MM.1S (cell line): ENCODE measurements at regions not wholly inside any gene's neighbourhood (a gene's known extent, or its start where the extent isn't known, plus 50 kb on each side); places are given as distances from the start of the nearest gene placed in this dataset.

Experiments used
- DNase-seq: peaks from one replicate; pipeline ENCODE4 v3.0.0-alpha.2; 2015
- H2AFZ ChIP-seq: fragments of 300-600 bp; sonication (generic); 2 replicates; pipeline ENCODE4 v1.6.0; 2016; ENCODE audit warnings: antibody characterized with exemption, low read length
- H3F3A ChIP-seq: fragments of 300-600 bp; sonication (generic); 2 replicates; pipeline ENCODE4 v1.6.1; 2016; ENCODE audit warnings: mild to moderate bottlenecking, antibody characterized with exemption, low read length, moderate library complexity, mixed read lengths; ENCODE audit not compliant: insufficient read depth
- H3K27ac ChIP-seq: fragments of 300-600 bp; sonication (generic); 2 replicates; pipeline ENCODE4 v1.5.1; 2016; ENCODE audit warnings: mild to moderate bottlenecking, low read length
- H3K27me3 ChIP-seq: fragments of 300-600 bp; sonication (generic); replicated peaks from 2 replicates; pipeline ENCODE4 v1.6.0; 2016; ENCODE audit warnings: low read length; ENCODE audit not compliant: insufficient read depth
- H3K36me3 ChIP-seq: fragments of 300-600 bp; sonication (generic); replicated peaks from 2 replicates; pipeline ENCODE4 v1.6.1; 2016; ENCODE audit warnings: mild to moderate bottlenecking, low read length, mixed read lengths; ENCODE audit not compliant: insufficient read depth
- H3K4me1 ChIP-seq: fragments of 300-600 bp; sonication (generic); 2 replicates; pipeline ENCODE4 v1.6.1; 2016; ENCODE audit warnings: low read length, mixed read lengths
- H3K4me2 ChIP-seq: fragments of 300-600 bp; sonication (generic); 2 replicates; pipeline ENCODE4 v1.6.0; 2016; ENCODE audit warnings: low read depth, low read length
- H3K4me3 ChIP-seq: fragments of 300-600 bp; sonication (generic); 2 replicates; pipeline ENCODE4 v1.5.1; 2016; ENCODE audit warnings: low read length, mixed read lengths
- H3K79me2 ChIP-seq: fragments of 300-600 bp; sonication (generic); 2 replicates; pipeline ENCODE4 v1.6.1; 2016; ENCODE audit warnings: mixed run types, low read length, mixed read lengths
- H3K9ac ChIP-seq: fragments of 300-600 bp; sonication (generic); 2 replicates; pipeline ENCODE4 v1.6.1; 2016; ENCODE audit warnings: low read length, mixed read lengths
- H3K9me2 ChIP-seq: fragments of 300-600 bp; sonication (generic); replicated peaks from 2 replicates; pipeline ENCODE4 v1.6.1; 2016; ENCODE audit warnings: mild to moderate bottlenecking, low read length, mixed read lengths; ENCODE audit not compliant: insufficient read depth
- H3K9me3 ChIP-seq: fragments of 300-600 bp; sonication (generic); replicated peaks from 2 replicates; pipeline ENCODE4 v1.6.1; 2016; ENCODE audit warnings: mild to moderate bottlenecking, low read length, mixed read lengths; ENCODE audit not compliant: insufficient read depth
- H4K20me1 ChIP-seq: fragments of 300-600 bp; sonication (generic); 2 replicates; pipeline ENCODE4 v1.6.1; 2016; ENCODE audit warnings: mild to moderate bottlenecking, low read length, moderate library complexity, mixed read lengths; ENCODE audit not compliant: insufficient read depth
- EZH2 ChIP-seq: fragments of 300-600 bp; sonication (generic); optimal IDR thresholded peaks from 2 replicates; pipeline ENCODE3; 2017; ENCODE audit warnings: low read depth, mild to moderate bottlenecking, antibody characterized with exemption, low read length, mixed read lengths
- EZH2phosphoT487 ChIP-seq: fragments of 300-600 bp; sonication (generic); IDR thresholded peaks from 2 replicates; pipeline ENCODE4 v1.6.1; 2018; ENCODE audit warnings: antibody characterized with exemption, low read length
- TF ChIP-seq, protein P1 (sequence below): fragments of 300-600 bp; sonication (generic); IDR thresholded peaks from 2 replicates; pipeline ENCODE4 v1.5.1; 2016; ENCODE audit warnings: antibody characterized with exemption, low read length, mixed read lengths

DNA sequence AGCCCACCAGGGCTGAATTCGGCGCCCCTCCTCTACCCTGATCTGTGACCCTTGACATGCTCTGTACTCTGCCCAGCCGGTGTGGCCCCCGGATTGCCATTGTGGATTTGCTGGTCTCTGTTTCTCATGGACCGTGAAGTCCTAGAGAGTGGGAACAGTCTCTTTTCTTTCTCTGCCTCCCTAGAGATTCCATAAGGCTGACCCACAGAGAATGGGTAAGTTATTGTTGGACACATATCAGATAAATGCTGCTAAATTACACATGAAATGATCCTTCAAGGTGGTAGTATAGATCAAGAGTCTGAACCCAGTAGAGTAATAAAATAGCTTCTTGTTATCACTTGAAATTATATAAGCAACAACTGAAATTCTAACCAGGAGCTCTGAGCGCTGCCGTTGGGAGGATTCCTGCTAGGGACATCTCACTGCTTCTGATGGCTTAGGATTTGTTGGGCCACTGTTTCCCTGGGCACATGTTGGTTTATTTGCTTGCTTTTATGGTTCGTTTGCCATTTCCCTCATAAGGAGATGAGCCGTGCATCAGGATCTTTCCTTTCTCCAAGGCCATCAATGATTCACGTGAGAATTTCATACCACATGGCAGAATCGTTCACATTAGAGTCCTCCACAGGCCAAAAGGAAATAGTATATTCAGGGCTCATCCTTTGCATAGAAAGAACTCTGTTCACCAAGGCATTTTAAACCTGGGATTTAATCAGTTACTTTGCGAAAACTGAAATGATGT lies 111.9 kb downstream of the ZBTB18 start:
- DNase-seq = no peak
- Histone ChIP-seq H3K4me2 (no peak overlapping the region), H3K9me2 (no peaks in the 10 kb centered on the region), H3K9ac (no peak overlapping the region), H3K9me3 (no peaks in the 10 kb centered on the region), H3K79me2 (no peaks in the 10 kb centered on the region), H2AFZ (no peak overlapping the region), H3K4me1 (no peaks in the 10 kb centered on the region), H3K27me3 (no peaks in the 10 kb centered on the region), H4K20me1 (no peaks in the 10 kb centered on the region), H3K36me3 (no peaks in the 10 kb centered on the region), H3K27ac (no peak overlapping the region), H3K4me3 (no peak overlapping the region), H3F3A (no peaks in the 10 kb centered on the region)
- TF ChIP-seq EZH2 = no peak
- TF ChIP-seq, protein P1, sequence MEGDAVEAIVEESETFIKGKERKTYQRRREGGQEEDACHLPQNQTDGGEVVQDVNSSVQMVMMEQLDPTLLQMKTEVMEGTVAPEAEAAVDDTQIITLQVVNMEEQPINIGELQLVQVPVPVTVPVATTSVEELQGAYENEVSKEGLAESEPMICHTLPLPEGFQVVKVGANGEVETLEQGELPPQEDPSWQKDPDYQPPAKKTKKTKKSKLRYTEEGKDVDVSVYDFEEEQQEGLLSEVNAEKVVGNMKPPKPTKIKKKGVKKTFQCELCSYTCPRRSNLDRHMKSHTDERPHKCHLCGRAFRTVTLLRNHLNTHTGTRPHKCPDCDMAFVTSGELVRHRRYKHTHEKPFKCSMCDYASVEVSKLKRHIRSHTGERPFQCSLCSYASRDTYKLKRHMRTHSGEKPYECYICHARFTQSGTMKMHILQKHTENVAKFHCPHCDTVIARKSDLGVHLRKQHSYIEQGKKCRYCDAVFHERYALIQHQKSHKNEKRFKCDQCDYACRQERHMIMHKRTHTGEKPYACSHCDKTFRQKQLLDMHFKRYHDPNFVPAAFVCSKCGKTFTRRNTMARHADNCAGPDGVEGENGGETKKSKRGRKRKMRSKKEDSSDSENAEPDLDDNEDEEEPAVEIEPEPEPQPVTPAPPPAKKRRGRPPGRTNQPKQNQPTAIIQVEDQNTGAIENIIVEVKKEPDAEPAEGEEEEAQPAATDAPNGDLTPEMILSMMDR = no peak
- TF ChIP-seq EZH2phosphoT487 = no peak

DNA sequence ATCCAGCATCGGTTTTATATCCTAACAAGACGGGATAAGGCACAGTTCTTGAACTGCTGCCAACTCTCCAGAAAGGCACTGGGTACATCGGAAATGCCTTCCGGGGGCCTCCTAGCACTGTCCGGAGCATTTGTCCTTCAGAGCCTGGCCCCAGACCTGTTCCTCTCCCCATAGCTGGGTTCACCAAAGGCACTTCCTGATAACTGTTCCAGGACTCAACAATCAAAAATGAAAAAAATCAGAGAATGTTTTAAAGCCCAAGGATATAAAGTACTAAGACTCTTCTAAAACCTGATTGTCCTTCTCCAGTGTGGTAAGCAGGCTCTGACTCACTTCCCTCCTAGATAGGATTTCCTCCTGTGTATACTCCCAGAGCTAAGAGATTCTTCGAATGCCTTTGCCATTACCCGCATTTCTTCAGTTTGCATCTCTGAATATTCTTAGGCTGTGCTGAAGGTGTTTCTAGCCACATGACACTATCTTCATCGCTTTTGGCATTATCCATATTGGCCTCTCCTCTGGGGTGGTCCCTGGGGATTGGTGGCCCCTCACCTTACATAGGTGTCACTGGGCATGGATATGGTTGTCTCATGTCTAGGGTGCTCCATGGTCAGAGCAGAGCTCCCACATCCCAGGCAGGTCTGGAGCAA lies 112.9 kb downstream of the ZBTB18 start:
- Histone ChIP-seq H3K9me3 (no peaks in the 10 kb centered on the region), H3K4me3 (no peak overlapping the region), H3K27ac (no peak overlapping the region), H3K4me1 (no peaks in the 10 kb centered on the region), H3K9me2 (no peaks in the 10 kb centered on the region), H4K20me1 (no peaks in the 10 kb centered on the region), H3K9ac (no peak overlapping the region), H3K36me3 (no peaks in the 10 kb centered on the region), H2AFZ (no peak overlapping the region), H3K27me3 (no peaks in the 10 kb centered on the region), H3K4me2 (no peak overlapping the region), H3K79me2 (no peaks in the 10 kb centered on the region), H3F3A (no peaks in the 10 kb centered on the region)
- no peak for DNase-seq
- TF ChIP-seq EZH2 = no peak
- no peak for TF ChIP-seq EZH2phosphoT487
- TF ChIP-seq, protein P1 = no peak

DNA sequence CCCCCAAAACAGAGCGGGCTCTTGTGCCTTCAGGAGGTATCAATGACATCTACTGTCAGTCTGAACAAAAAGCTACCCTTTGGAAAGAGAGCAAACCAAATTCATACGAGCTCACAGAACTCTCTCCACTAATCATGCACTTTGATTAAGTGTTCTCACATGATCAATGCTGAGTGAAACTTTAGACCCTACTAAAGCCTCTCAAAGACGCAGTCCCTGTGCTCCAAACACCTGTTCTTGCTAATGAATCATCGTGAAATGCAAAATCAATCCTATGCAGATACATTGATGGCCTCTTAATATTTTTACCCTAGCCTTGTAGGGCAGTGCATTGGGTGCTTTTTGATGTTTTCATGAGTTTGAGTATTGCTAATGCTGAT lies 113.4 kb downstream of the ZBTB18 start:
- Histone ChIP-seq H3K27ac (no peak overlapping the region), H3K9ac (no peak overlapping the region), H3K27me3 (no peaks in the 10 kb centered on the region), H3K9me2 (no peaks in the 10 kb centered on the region), H4K20me1 (no peaks in the 10 kb centered on the region), H3K79me2 (no peaks in the 10 kb centered on the region), H3K9me3 (no peaks in the 10 kb centered on the region), H3K4me2 (no peak overlapping the region), H3K36me3 (no peaks in the 10 kb centered on the region), H3K4me1 (no peaks in the 10 kb centered on the region), H3K4me3 (no peak overlapping the region), H2AFZ (no peak overlapping the region), H3F3A (no peaks in the 10 kb centered on the region)
- TF ChIP-seq EZH2 = no peak
- TF ChIP-seq, protein P1 = no peak
- no peak for TF ChIP-seq EZH2phosphoT487
- no peak for DNase-seq
